Spleen (tissue), 11 donors: ENCODE measurements at regions not wholly inside any gene's neighbourhood (a gene's known extent, or its start where the extent isn't known, plus 50 kb on each side); places are given as distances from the start of the nearest gene placed in this dataset.

Source experiments
- DNase-seq: peaks from one replicate; pipeline ENCODE4 v3.0.0-alpha.2; 2020
- H3K27ac ChIP-seq, 8 donors: fragments of 200-600 bp; sonication (generic) in 7 of 8; 1 replicate in 4 of 8; 2 replicates in 4 of 8; pipeline versions ENCODE4 v1.5.0 to v1.8.0; 2016 to 2021; ENCODE audit warnings: inconsistent platforms in 4 of 8, mild to moderate bottlenecking in 4 of 8, moderate library complexity in 1 of 8
- H3K27me3 ChIP-seq, 7 donors: fragments of 200-600 bp; sonication (generic) in 6 of 7; replicated peaks in 1 of 7; 1 replicate in 4 of 7; 2 replicates in 3 of 7; pipeline versions ENCODE4 v1.5.0 to v1.8.0; 2016 to 2021; ENCODE audit warnings: inconsistent platforms in 3 of 7, mild to moderate bottlenecking in 1 of 7
- H3K36me3 ChIP-seq, 6 donors: fragments of 200-600 bp; sonication (generic) in 5 of 6; 1 replicate in 4 of 6; 2 replicates in 2 of 6; pipeline versions ENCODE4 v1.5.0 to v1.8.0; 2016 to 2021; ENCODE audit warnings: inconsistent platforms in 2 of 6
- H3K4me1 ChIP-seq, 6 donors: fragments of 200-600 bp; sonication (generic) in 5 of 6; 1 replicate in 3 of 6; 2 replicates in 3 of 6; pipeline versions ENCODE4 v1.5.0 to v1.8.0; 2016 to 2021; ENCODE audit warnings: inconsistent platforms in 3 of 6
- H3K4me3 ChIP-seq, 8 donors: fragments of 200-600 bp; sonication (generic) in 7 of 8; 1 replicate in 4 of 8; 2 replicates in 4 of 8; pipeline versions ENCODE4 v1.5.0 to v1.8.0; 2016 to 2021; ENCODE audit warnings: inconsistent platforms in 4 of 8, mild to moderate bottlenecking in 4 of 8, moderate library complexity in 2 of 8
- H3K9me3 ChIP-seq, 8 donors: fragments of 200-600 bp; sonication (generic) in 7 of 8; 1 replicate in 4 of 8; 2 replicates in 4 of 8; pipeline versions ENCODE4 v1.5.0 to v1.8.0; 2016 to 2021; ENCODE audit warnings: inconsistent platforms in 4 of 8
- CTCF ChIP-seq, 11 experiments: fragments of 200-600 bp in 7 of 11; fragments of 450-650 bp in 4 of 11; sonication (generic) in 4 of 11; IDR thresholded peaks in 8 of 11; conservative IDR thresholded peaks in 3 of 11; 1 replicate in 7 of 11; 2 replicates in 4 of 11; pipeline versions ENCODE4 v1.4.0 to v1.8.0; 2016 to 2021; ENCODE audit warnings: antibody characterized with exemption in 11 of 11, inconsistent platforms in 4 of 11, mild to moderate bottlenecking in 1 of 11
- POLR2A ChIP-seq, 3 donors: fragments of 450-650 bp; IDR thresholded peaks; one replicate each; pipeline ENCODE4 v1.5.1; 2017; ENCODE audit warnings: antibody characterized with exemption in 3 of 3, mild to moderate bottlenecking in 1 of 3
- POLR2AphosphoS5 ChIP-seq, 3 donors: sonication (generic); formaldehyde crosslinking; IDR thresholded peaks; one replicate each; pipeline ENCODE4 v1.5.1; 2017; ENCODE audit warnings: antibody characterized with exemption in 3 of 3
- WGBS, 5 donors: extraction: QIAGEN DNeasy Blood & Tissue Kit in 3 of 5; methylation state at CpG; one replicate each; pipeline versions ENCODE4 v1.1.5 to v1.1.7; 2013 to 2018; 5-methylcytosine and 5-hydroxymethylcytosine counted together
- intact Hi-C: fragments of 100-400 bp; cut with DNase I; formaldehyde crosslinking; loops from one replicate; pipeline ENCODE4 v1.15.0; 2023; ENCODE audit warnings: low total_unique reads
- donor health status: healthy with polysubstance abuse.
- donor health status: DM: no; HTN: no; CAD: no; lungs with moderate emphysema.
- donor health status: DM: no; HTN: no; CAD: no.
- donor health status: Bipolar disorder and iron deficiency.
- donor health status: healthy.
- donor health status: DM: no; HTN: no; CAD: no.
- donor health status: DM: yes; HTN: yes; CAD: no.

GRCh38 chr3:124569761-124570160 is 160.5 kb upstream of the UMPS start:
- H3K9me3 ChIP-seq = no peaks in the 10 kb centered on the region
- intact Hi-C loops = loop anchor here (5.0 kb wide), 1 partner anchor 118 kb away; no protein-coding TSS in a partner anchor
- DNase-seq = no peak
- H3K4me3 ChIP-seq = no peak overlapping the region
- 84 to 100% (median 93%) methylated on average over 1 of the region's 1 CpG for WGBS, 5 donors
- peaks cover 0 to 11% (median 6%) of the 10 kb centered on the region in 6 donors for H3K4me1 ChIP-seq
- TF ChIP-seq CTCF (IDR thresholded peaks at IDR 0.05 in 8 of 11, conservative IDR thresholded peaks at IDR 0.05 in 3 of 11) (no peak), POLR2AphosphoS5 (IDR thresholded peaks at IDR 0.05) (no peak), POLR2A (IDR thresholded peaks at IDR 0.05) (no peak)
- H3K36me3 ChIP-seq = no peaks in the 10 kb centered on the region
- H3K27ac ChIP-seq = no peak overlapping the region
- H3K27me3 ChIP-seq = no peaks in the 10 kb centered on the region

GRCh38 chr3:124570232-124570631 is 160.0 kb upstream of the UMPS start:
- DNase-seq = no peak
- TF ChIP-seq POLR2A (IDR thresholded peaks at IDR 0.05) (no peak), POLR2AphosphoS5 (IDR thresholded peaks at IDR 0.05) (no peak), CTCF (IDR thresholded peaks at IDR 0.05 in 8 of 11, conservative IDR thresholded peaks at IDR 0.05 in 3 of 11) (no peak)
- no peak overlapping the region for H3K4me3 ChIP-seq
- H3K27ac ChIP-seq = no peak overlapping the region
- intact Hi-C loops = no loop called here
- peaks cover 0 to 11% (median 2%) of the 10 kb centered on the region in 6 donors for H3K4me1 ChIP-seq
- H3K27me3 ChIP-seq = no peaks in the 10 kb centered on the region
- H3K9me3 ChIP-seq = no peaks in the 10 kb centered on the region
- no peaks in the 10 kb centered on the region for H3K36me3 ChIP-seq
- 75 to 86% (median 81%) methylated on average over 2 of the region's 2 CpGs for whole genome bisulfite sequencing, 5 donors

- no peak for DNase-seq
- H3K27ac ChIP-seq = no peak overlapping the region
- 88 to 96% (median 93%) methylated on average over 8 of the region's 8 CpGs for WGBS, 5 donors
- H3K4me3 ChIP-seq = no peak overlapping the region
- TF ChIP-seq POLR2A (IDR thresholded peaks at IDR 0.05) (no peak), CTCF (IDR thresholded peaks at IDR 0.05 in 8 of 11, conservative IDR thresholded peaks at IDR 0.05 in 3 of 11) (no peak), POLR2AphosphoS5 (IDR thresholded peaks at IDR 0.05) (no peak)
- H3K4me1 ChIP-seq = peaks cover 0 to 22% (median 5%) of the 10 kb centered on the region in 6 donors
- no peaks in the 10 kb centered on the region for H3K9me3 ChIP-seq
- H3K27me3 ChIP-seq = no peaks in the 10 kb centered on the region
- intact Hi-C loops = no loop called here
- no peaks in the 10 kb centered on the region for H3K36me3 ChIP-seq
Measured at GRCh38 chr3:124572851-124573405, 157.3 kb upstream of the UMPS start.

GRCh38 chr3:124574012-124574411 is 156.2 kb upstream of the UMPS start:
- Histone ChIP-seq H3K4me3 (no peak overlapping the region), H3K27ac (no peak overlapping the region), H3K9me3 (no peaks in the 10 kb centered on the region), H3K4me1 (peaks cover 0 to 24% (median 7%) of the 10 kb centered on the region in 6 donors), H3K27me3 (no peaks in the 10 kb centered on the region), H3K36me3 (no peaks in the 10 kb centered on the region)
- intact Hi-C loops = no loop called here
- TF ChIP-seq CTCF (IDR thresholded peaks at IDR 0.05 in 8 of 11, conservative IDR thresholded peaks at IDR 0.05 in 3 of 11) (no peak), POLR2A (IDR thresholded peaks at IDR 0.05) (no peak), POLR2AphosphoS5 (IDR thresholded peaks at IDR 0.05) (no peak)
- no peak for DNase-seq
- WGBS, 5 donors = 59 to 78% (median 70%) methylated on average over 2 of the region's 2 CpGs
